ENCODE measurements at regions not wholly inside any gene's neighbourhood (a gene's known extent, or its start where the extent isn't known, plus 50 kb on each side); places are given as distances from the start of the nearest gene placed in this dataset.

GRCh38 chr2:149719695-149720094, 132.1 kb upstream of the MMADHC start:
- TF ChIP-seq, protein P1, sequence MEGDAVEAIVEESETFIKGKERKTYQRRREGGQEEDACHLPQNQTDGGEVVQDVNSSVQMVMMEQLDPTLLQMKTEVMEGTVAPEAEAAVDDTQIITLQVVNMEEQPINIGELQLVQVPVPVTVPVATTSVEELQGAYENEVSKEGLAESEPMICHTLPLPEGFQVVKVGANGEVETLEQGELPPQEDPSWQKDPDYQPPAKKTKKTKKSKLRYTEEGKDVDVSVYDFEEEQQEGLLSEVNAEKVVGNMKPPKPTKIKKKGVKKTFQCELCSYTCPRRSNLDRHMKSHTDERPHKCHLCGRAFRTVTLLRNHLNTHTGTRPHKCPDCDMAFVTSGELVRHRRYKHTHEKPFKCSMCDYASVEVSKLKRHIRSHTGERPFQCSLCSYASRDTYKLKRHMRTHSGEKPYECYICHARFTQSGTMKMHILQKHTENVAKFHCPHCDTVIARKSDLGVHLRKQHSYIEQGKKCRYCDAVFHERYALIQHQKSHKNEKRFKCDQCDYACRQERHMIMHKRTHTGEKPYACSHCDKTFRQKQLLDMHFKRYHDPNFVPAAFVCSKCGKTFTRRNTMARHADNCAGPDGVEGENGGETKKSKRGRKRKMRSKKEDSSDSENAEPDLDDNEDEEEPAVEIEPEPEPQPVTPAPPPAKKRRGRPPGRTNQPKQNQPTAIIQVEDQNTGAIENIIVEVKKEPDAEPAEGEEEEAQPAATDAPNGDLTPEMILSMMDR (conservative IDR thresholded peaks at IDR 0.05; ENCODE audit: low read length): no peak
- no peak for TF ChIP-seq EZH2phosphoT487 (IDR thresholded peaks at IDR 0.05; ENCODE audit: borderline replicate concordance)

All from Loucy (cell line).